ENCODE measurements at regions not wholly inside any gene's neighbourhood (a gene's known extent, or its start where the extent isn't known, plus 50 kb on each side); places are given as distances from the start of the nearest gene placed in this dataset.

DNA sequence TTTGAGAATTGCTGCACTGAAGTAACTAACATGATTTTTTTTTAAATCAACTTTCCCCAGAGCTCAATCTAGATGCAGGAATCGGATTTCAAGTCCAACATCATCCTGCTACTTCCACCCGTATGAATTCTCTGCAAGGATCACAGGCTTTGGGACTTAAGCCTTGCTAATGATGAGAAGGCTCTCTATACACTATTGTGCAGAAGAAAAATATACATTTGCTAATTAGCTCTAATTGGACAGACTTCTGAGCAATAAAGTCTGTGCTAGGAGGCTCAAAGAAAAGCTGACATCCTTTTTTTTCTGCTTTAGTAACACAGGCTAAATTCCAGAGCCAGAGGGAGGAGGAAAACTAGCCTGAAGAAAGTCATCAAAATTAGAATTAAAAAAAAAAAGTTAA is 433.6 kb downstream of the PMP22 start:
- TF ChIP-seq, protein P1, sequence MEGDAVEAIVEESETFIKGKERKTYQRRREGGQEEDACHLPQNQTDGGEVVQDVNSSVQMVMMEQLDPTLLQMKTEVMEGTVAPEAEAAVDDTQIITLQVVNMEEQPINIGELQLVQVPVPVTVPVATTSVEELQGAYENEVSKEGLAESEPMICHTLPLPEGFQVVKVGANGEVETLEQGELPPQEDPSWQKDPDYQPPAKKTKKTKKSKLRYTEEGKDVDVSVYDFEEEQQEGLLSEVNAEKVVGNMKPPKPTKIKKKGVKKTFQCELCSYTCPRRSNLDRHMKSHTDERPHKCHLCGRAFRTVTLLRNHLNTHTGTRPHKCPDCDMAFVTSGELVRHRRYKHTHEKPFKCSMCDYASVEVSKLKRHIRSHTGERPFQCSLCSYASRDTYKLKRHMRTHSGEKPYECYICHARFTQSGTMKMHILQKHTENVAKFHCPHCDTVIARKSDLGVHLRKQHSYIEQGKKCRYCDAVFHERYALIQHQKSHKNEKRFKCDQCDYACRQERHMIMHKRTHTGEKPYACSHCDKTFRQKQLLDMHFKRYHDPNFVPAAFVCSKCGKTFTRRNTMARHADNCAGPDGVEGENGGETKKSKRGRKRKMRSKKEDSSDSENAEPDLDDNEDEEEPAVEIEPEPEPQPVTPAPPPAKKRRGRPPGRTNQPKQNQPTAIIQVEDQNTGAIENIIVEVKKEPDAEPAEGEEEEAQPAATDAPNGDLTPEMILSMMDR (IDR thresholded peaks at IDR 0.05; ENCODE audit: low read depth, low read length) = no peak
- no peak for TF ChIP-seq EZH2phosphoT487 (IDR thresholded peaks at IDR 0.05; ENCODE audit: low read depth)
